HG03064 (cell line): ENCODE measurements at regions not wholly inside any gene's neighbourhood (a gene's known extent, or its start where the extent isn't known, plus 50 kb on each side); places are given as distances from the start of the nearest gene placed in this dataset.

Experiments used
- ATAC-seq: cut with Tn5 transposase; IDR thresholded peaks from one replicate; pipeline ENCODE4 v1.9.1; 2021; ENCODE audit warnings: low read depth; ENCODE audit not compliant: unreplicated experiment

GRCh38 chr2:51158251-51158650 lies 126.3 kb upstream of the NRXN1 start:
- no peak for ATAC-seq

- ATAC-seq: no peak
These were observed 121.3 kb upstream of the NRXN1 start for GRCh38 chr2:51153236-51153635.

GRCh38 chr2:51151490-51152140 lies 119.7 kb upstream of the NRXN1 start:
- ATAC-seq: no peak

GRCh38 chr2:51149725-51150124 lies 117.8 kb upstream of the NRXN1 start:
- no peak for ATAC-seq

GRCh38 chr2:51145761-51146160 lies 113.8 kb upstream of the NRXN1 start:
- no peak for ATAC-seq

GRCh38 chr2:51120754-51121280 lies 88.9 kb upstream of the NRXN1 start:
- no peak for ATAC-seq

GRCh38 chr2:51111532-51111931 lies 79.6 kb upstream of the NRXN1 start:
- no peak for ATAC-seq

GRCh38 chr2:51108794-51109193 lies 76.9 kb upstream of the NRXN1 start:
- no peak for ATAC-seq

GRCh38 chr2:51107841-51108240 lies 75.9 kb upstream of the NRXN1 start:
- no peak for ATAC-seq

- no peak for ATAC-seq
These were observed 73.9 kb upstream of the NRXN1 start for GRCh38 chr2:51105811-51106210.

GRCh38 chr2:51103205-51103604 lies 71.3 kb upstream of the NRXN1 start:
- ATAC-seq: no peak

- ATAC-seq: no peak
These were observed 61.1 kb upstream of the NRXN1 start for GRCh38 chr2:51093016-51093415.

- no peak for ATAC-seq
These were observed 53.6 kb upstream of the NRXN1 start for GRCh38 chr2:51085420-51086068.

GRCh38 chr2:51084750-51085149 lies 52.8 kb upstream of the NRXN1 start:
- no peak for ATAC-seq
